SK-N-SH (cell line): ENCODE measurements at regions not wholly inside any gene's neighbourhood (a gene's known extent, or its start where the extent isn't known, plus 50 kb on each side); places are given as distances from the start of the nearest gene placed in this dataset.

Experiments
- CTCF ChIA-PET: fragments of 300-600, 350-600 bp; formaldehyde crosslinking; extraction: SDS; loops from one replicate; lab custom pipeline; 2021; lab: Yijun Ruan, JAX
- POLR2A ChIA-PET: fragments of 350-600 bp; sonication (Branson Sonifier 250); formaldehyde crosslinking; extraction: SDS; loops from one replicate; lab custom pipeline; 2020; ENCODE audit warnings: antibody characterized with exemption, inconsistent platforms; lab: Yijun Ruan, JAX
- DNase-seq: peaks from one replicate; pipeline ENCODE4 v3.0.0; 2012
- H2AFZ ChIP-seq: fragments of 200-600 bp; sonication (generic); 2 replicates; pipeline ENCODE4 v1.8.1; 2016; ENCODE audit warnings: antibody characterized with exemption, mild to moderate bottlenecking, low read depth
- H3F3A ChIP-seq: fragments of 200-600 bp; sonication (generic); replicated peaks from 2 replicates; pipeline ENCODE3; 2016; ENCODE audit warnings: antibody characterized with exemption, mild to moderate bottlenecking; ENCODE audit not compliant: insufficient read depth
- H3K27ac ChIP-seq, 2 experiments: fragments of 200-500 bp in 1 of 2; fragments of 200-600 bp in 1 of 2; sonication (Bioruptor generic) in 1 of 2; sonication (generic), shearing (Covaris generic) in 1 of 2; 2 replicates each; pipeline versions ENCODE4 v1.5.1 to v1.6.1; 2014 to 2016; ENCODE audit warnings: low read depth in 2 of 2, inconsistent platforms in 1 of 2, low read length in 1 of 2, mild to moderate bottlenecking in 1 of 2, mixed read lengths in 1 of 2
- H3K27me3 ChIP-seq: fragments of 200-600 bp; sonication (generic), shearing (Covaris generic); 2 replicates; pipeline ENCODE4 v1.6.1; 2016; ENCODE audit warnings: mixed run types; ENCODE audit not compliant: insufficient read depth
- H3K36me3 ChIP-seq, 2 experiments: fragments of 200-500 bp in 1 of 2; fragments of 200-600 bp in 1 of 2; sonication (Bioruptor generic) in 1 of 2; sonication (generic) in 1 of 2; replicated peaks in 1 of 2; 2 replicates each; pipeline versions ENCODE3 to v1.5.1; 2014 to 2016; ENCODE audit warnings: low read length in 1 of 2, mild to moderate bottlenecking in 1 of 2; ENCODE audit not compliant: insufficient read depth in 2 of 2, control insufficient read depth in 1 of 2
- H3K4me1 ChIP-seq, 2 experiments: fragments of 200-500 bp in 1 of 2; fragments of 200-600 bp in 1 of 2; sonication (Bioruptor generic) in 1 of 2; sonication (generic), shearing (Covaris generic) in 1 of 2; 2 replicates each; pipeline versions ENCODE4 v1.5.1 to v1.6.1; 2014 to 2016; ENCODE audit warnings: low read depth in 1 of 2, low read length in 1 of 2, mixed run types in 1 of 2; ENCODE audit not compliant: insufficient read depth in 2 of 2, control insufficient read depth in 1 of 2
- H3K4me2 ChIP-seq: fragments of 200-600 bp; sonication (generic), shearing (Covaris generic); 2 replicates; pipeline ENCODE4 v1.6.1; 2017; ENCODE audit warnings: mixed run types
- H3K4me3 ChIP-seq, 2 experiments: fragments of 200-500 bp in 1 of 2; fragments of 200-600 bp in 1 of 2; sonication (Bioruptor generic) in 1 of 2; sonication (generic), shearing (Covaris generic) in 1 of 2; 2 replicates each; pipeline versions ENCODE4 v1.5.1 to v1.8.1; 2014 to 2016; ENCODE audit warnings: low read depth in 2 of 2, inconsistent platforms in 1 of 2, low read length in 1 of 2, mild to moderate bottlenecking in 1 of 2, mixed read lengths in 1 of 2, moderate library complexity in 1 of 2
- H3K79me2 ChIP-seq: fragments of 200-600 bp; sonication (generic); 2 replicates; pipeline ENCODE4 v1.8.1; 2017; ENCODE audit warnings: mild to moderate bottlenecking; ENCODE audit not compliant: insufficient read depth
- H3K9ac ChIP-seq: fragments of 200-600 bp; sonication (generic); 2 replicates; pipeline ENCODE4 v1.6.1; 2017; ENCODE audit warnings: mixed run types
- H3K9me2 ChIP-seq: fragments of 200-600 bp; sonication (generic); 2 replicates; pipeline ENCODE4 v1.6.1; 2017; ENCODE audit warnings: mixed run types
- H3K9me3 ChIP-seq: fragments of 200-600 bp; sonication (generic); 2 replicates; pipeline ENCODE4 v1.6.1; 2017; ENCODE audit warnings: mixed run types, mild to moderate bottlenecking, moderate library complexity
- H4K20me1 ChIP-seq: fragments of 200-600 bp; sonication (generic); 2 replicates; pipeline ENCODE4 v1.6.1; 2017; ENCODE audit warnings: mild to moderate bottlenecking, mixed run types; ENCODE audit not compliant: insufficient read depth
- CHD2 ChIP-seq: fragments of 150-350 bp; IDR thresholded peaks from 2 replicates; pipeline ENCODE4 v1.6.1; 2018; ENCODE audit warnings: low read length; ENCODE audit not compliant: partially characterized antibody
- EZH2phosphoT487 ChIP-seq: fragments of 200-600 bp; sonication (generic); IDR thresholded peaks from 2 replicates; pipeline ENCODE4 v1.6.1; 2017; ENCODE audit warnings: low read depth, mixed run types, mild to moderate bottlenecking, antibody characterized with exemption, moderate library complexity, borderline replicate concordance
- GABPA ChIP-seq: IDR thresholded peaks from 2 replicates; pipeline ENCODE4 v1.4.0; 2012; ENCODE audit warnings: low read depth, mild to moderate bottlenecking
- GATA2 ChIP-seq: sonication (generic); formaldehyde crosslinking; IDR thresholded peaks from 2 replicates; pipeline ENCODE4 v1.5.0; 2020; ENCODE audit warnings: mild to moderate bottlenecking, missing genetic modification reagents
- IRF3 ChIP-seq: fragments of 150-350 bp; IDR thresholded peaks from 2 replicates; pipeline ENCODE4 v1.6.1; 2016; ENCODE audit warnings: mild to moderate bottlenecking, low read depth, low read length
- JUND ChIP-seq: IDR thresholded peaks from 2 replicates; pipeline ENCODE4 v1.4.0; 2012
- MEF2A ChIP-seq: IDR thresholded peaks from 2 replicates; pipeline ENCODE4 v1.4.0; 2012; ENCODE audit warnings: low read depth, borderline replicate concordance
- MXI1 ChIP-seq: IDR thresholded peaks from 2 replicates; pipeline ENCODE4 v1.6.1; 2012; ENCODE audit warnings: mild to moderate bottlenecking, low read depth, low read length, improper control_type of control experiment
- NFIC ChIP-seq: IDR thresholded peaks from 2 replicates; pipeline ENCODE4 v1.4.0; 2012; ENCODE audit warnings: borderline replicate concordance
- PBX3 ChIP-seq: IDR thresholded peaks from 2 replicates; pipeline ENCODE4; 2012
- POLR2AphosphoS5 ChIP-seq: IDR thresholded peaks from 2 replicates; pipeline ENCODE4 v1.6.1; 2012; ENCODE audit warnings: low read depth, low read length
- REST ChIP-seq: IDR thresholded peaks from 2 replicates; pipeline ENCODE4 v1.6.1; 2012; ENCODE audit warnings: mild to moderate bottlenecking, low read depth, low read length, moderate library complexity
- SIN3A ChIP-seq: IDR thresholded peaks from 2 replicates; pipeline ENCODE4 v1.6.1; 2012; ENCODE audit warnings: low read depth, mild to moderate bottlenecking, low read length, moderate library complexity, borderline replicate concordance
- TCF12 ChIP-seq: IDR thresholded peaks from 2 replicates; pipeline ENCODE4 v1.4.0; 2012
- TEAD4 ChIP-seq: IDR thresholded peaks from 2 replicates; pipeline ENCODE4 v1.4.0; 2012; ENCODE audit warnings: mild to moderate bottlenecking, borderline replicate concordance; ENCODE audit not compliant: insufficient read depth
- USF1 ChIP-seq: IDR thresholded peaks from 2 replicates; pipeline ENCODE4 v1.4.0; 2012; ENCODE audit warnings: low read depth, borderline replicate concordance
- USF2 ChIP-seq: fragments of 150-350 bp; IDR thresholded peaks from 2 replicates; pipeline ENCODE4 v1.6.1; 2017; ENCODE audit warnings: antibody characterized with exemption, low read length, low read depth, borderline replicate concordance
- WGBS: methylation state at CpG from one replicate; pipeline ENCODE4 v1.1.6; 2017; ENCODE audit warnings: low lambda C conversion rate; 5-methylcytosine and 5-hydroxymethylcytosine counted together

- Histone ChIP-seq H3K4me1 (no peaks in the 10 kb centered on the region), H3K79me2 (no peaks in the 10 kb centered on the region), H2AFZ (no peak overlapping the region), H3K27me3 (no peaks in the 10 kb centered on the region), H3F3A (no peaks in the 10 kb centered on the region), H3K27ac (no peak overlapping the region), H3K9ac (no peak overlapping the region), H3K36me3 (no peaks in the 10 kb centered on the region), H3K9me3 (no peaks in the 10 kb centered on the region), H3K9me2 (no peaks in the 10 kb centered on the region), H3K4me3 (no peak overlapping the region), H3K4me2 (no peak overlapping the region), H4K20me1 (no peaks in the 10 kb centered on the region)
- ChIA-PET CTCF (no interaction called here), POLR2A (no interaction called here)
- no peak for TF ChIP-seq IRF3
- DNase-seq = no peak
Measured at GRCh38 chr5:39880985-39881384, 456.2 kb upstream of the DAB2 start.

GRCh38 chr5:39877479-39877878, 452.7 kb upstream of the DAB2 start:
- H3K4me2 ChIP-seq = no peak overlapping the region
- no peak overlapping the region for H3K27ac ChIP-seq
- no peaks in the 10 kb centered on the region for H3K27me3 ChIP-seq
- H2AFZ ChIP-seq = no peak overlapping the region
- H3K79me2 ChIP-seq = no peaks in the 10 kb centered on the region
- TF ChIP-seq MXI1 = no peak
- TF ChIP-seq GATA2 = no peak
- TF ChIP-seq EZH2phosphoT487 = no peak
- TF ChIP-seq USF1 = no peak
- no peak for TF ChIP-seq TEAD4
- TF ChIP-seq NFIC = no peak
- no peak for TF ChIP-seq TCF12
- no peak for TF ChIP-seq USF2
- TF ChIP-seq JUND = no peak
- no peak for TF ChIP-seq MEF2A
- no peak for TF ChIP-seq CHD2
- no peak for TF ChIP-seq REST
- TF ChIP-seq POLR2AphosphoS5 = no peak
- TF ChIP-seq SIN3A = no peak
- no peak for TF ChIP-seq GABPA
- no peak for TF ChIP-seq PBX3
- no peaks in the 10 kb centered on the region for H3K9me3 ChIP-seq
- no peaks in the 10 kb centered on the region for H3K36me3 ChIP-seq
- DNase-seq = no peak
- no peaks in the 10 kb centered on the region for H3K4me1 ChIP-seq
- no peaks in the 10 kb centered on the region for H3K9me2 ChIP-seq
- no peak overlapping the region for H3K9ac ChIP-seq
- no peaks in the 10 kb centered on the region for H4K20me1 ChIP-seq
- WGBS = 42% methylated on average over 3 of the region's 3 CpGs
- ChIA-PET CTCF (no interaction called here), POLR2A (no interaction called here)
- H3K4me3 ChIP-seq = no peak overlapping the region
- H3F3A ChIP-seq = no peaks in the 10 kb centered on the region
